OCI-LY3 (cell line): ENCODE measurements at regions not wholly inside any gene's neighbourhood (a gene's known extent, or its start where the extent isn't known, plus 50 kb on each side); places are given as distances from the start of the nearest gene placed in this dataset.

Experiments
- CTCF ChIP-seq: fragments of 200-600, 300-600 bp; sonication (generic); IDR thresholded peaks from 2 replicates; pipeline ENCODE4 v1.5.1; 2014; ENCODE audit warnings: antibody characterized with exemption, low read length, low read depth
- EZH2phosphoT487 ChIP-seq: fragments of 200-600 bp; shearing (Covaris generic); IDR thresholded peaks from 2 replicates; pipeline ENCODE4 v1.6.1; 2018; ENCODE audit warnings: antibody characterized with exemption, mixed run types, low read depth

- TF ChIP-seq CTCF (no peak), EZH2phosphoT487 (no peak)
These were observed 200.6 kb upstream of the STXBP6 start for GRCh38 chr14:25250516-25250915.
